ENCODE measurements at regions not wholly inside any gene's neighbourhood (a gene's known extent, or its start where the extent isn't known, plus 50 kb on each side); places are given as distances from the start of the nearest gene placed in this dataset.

DNA sequence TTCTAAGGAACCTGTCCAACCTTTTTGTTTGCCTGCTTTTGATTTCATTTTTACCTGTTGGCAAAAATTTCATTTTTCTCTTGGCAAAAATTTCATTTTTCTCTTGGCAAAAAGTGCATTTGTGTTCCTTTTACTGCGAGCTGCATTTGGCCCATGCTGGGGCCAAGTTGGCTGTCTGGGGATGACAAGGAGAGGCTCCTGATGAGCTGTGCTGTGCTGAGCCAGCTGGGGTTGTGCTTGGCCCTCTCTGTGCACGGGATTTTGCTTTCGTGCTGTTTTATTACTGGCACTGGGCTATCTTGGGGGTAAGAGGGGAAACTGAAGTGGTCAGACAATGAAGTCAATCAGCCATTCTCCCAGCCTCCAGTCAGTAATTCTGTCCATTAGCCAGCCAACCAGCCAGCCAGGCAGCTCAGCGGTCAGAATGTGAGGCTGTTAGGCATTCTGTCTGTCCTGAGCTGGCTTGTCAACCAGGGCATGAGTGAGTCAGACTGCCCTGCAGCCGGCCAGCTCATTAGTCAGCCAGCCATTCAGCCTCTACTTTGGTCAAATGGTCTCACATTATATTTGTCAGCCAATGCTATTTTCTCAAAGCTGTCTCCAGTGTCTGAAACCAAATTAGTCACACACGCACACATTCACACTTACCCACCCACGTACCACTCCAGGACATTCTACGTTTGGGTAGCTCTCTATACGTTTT, 56.9 kb upstream of the PRPS1 start:
- H3K36me3 Mint-ChIP-seq (ENCODE audit: low read depth), result peaks cover 4% of the 10 kb centered on the region
- peaks cover 6% of the 10 kb centered on the region for H3K4me1 Mint-ChIP-seq
- H3K27me3 Mint-ChIP-seq (ENCODE audit: low read depth), result no peaks in the 10 kb centered on the region
- DNase-seq (ENCODE audit: low read depth, low spot score), result no peak
- H3K4me3 Mint-ChIP-seq, result no peak overlapping the region
- no peak overlapping the region for H3K27ac Mint-ChIP-seq (ENCODE audit: unreplicated experiment)
- TF ChIP-seq, protein P1, sequence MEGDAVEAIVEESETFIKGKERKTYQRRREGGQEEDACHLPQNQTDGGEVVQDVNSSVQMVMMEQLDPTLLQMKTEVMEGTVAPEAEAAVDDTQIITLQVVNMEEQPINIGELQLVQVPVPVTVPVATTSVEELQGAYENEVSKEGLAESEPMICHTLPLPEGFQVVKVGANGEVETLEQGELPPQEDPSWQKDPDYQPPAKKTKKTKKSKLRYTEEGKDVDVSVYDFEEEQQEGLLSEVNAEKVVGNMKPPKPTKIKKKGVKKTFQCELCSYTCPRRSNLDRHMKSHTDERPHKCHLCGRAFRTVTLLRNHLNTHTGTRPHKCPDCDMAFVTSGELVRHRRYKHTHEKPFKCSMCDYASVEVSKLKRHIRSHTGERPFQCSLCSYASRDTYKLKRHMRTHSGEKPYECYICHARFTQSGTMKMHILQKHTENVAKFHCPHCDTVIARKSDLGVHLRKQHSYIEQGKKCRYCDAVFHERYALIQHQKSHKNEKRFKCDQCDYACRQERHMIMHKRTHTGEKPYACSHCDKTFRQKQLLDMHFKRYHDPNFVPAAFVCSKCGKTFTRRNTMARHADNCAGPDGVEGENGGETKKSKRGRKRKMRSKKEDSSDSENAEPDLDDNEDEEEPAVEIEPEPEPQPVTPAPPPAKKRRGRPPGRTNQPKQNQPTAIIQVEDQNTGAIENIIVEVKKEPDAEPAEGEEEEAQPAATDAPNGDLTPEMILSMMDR (conservative IDR thresholded peaks at IDR 0.05), result no peak
- peaks cover 7% of the 10 kb centered on the region for H3K9me3 Mint-ChIP-seq

GRCh38 chrX:107573016-107573415, 55.3 kb upstream of the PRPS1 start:
- TF ChIP-seq, protein P1 (conservative IDR thresholded peaks at IDR 0.05), result no peak
- Mint-ChIP-seq H3K36me3 (ENCODE audit: low read depth) (peaks cover 6% of the 10 kb centered on the region), H3K4me3 (no peak overlapping the region), H3K27ac (ENCODE audit: unreplicated experiment) (no peak overlapping the region), H3K4me1 (no peaks in the 10 kb centered on the region), H3K9me3 (peaks cover 7% of the 10 kb centered on the region), H3K27me3 (ENCODE audit: low read depth) (no peaks in the 10 kb centered on the region)
- DNase-seq (ENCODE audit: low read depth, low spot score), result no peak

DNA sequence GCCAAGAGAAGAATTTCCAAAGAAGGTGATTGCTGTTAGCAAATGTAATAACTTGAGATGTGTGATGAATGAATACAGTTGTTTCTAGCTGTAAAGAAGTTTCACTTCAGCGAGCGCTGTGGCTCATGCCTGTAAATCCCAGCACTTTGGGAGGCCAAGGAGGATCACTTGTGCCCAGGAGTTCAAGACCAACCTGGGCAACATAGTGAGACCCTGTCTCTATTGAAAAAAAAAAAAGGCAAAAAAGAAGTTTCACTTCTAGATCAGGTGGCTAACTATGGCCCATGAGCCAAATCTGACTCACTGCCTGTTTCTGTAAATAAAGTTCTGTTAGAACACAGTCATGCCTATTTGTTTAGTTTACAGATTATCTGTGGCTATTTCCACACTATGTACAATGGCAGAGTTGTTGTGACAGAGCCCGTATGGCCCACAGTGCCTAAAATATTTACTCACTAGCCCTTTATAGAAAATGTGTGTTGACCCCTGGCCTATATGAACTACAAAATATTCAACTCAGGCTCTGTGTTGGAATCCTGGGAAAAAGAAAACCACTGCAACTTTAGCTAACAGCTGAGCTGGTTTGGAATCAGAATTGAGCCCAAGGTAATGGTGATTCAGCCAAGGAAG, 54.1 kb upstream of the PRPS1 start:
- H3K4me1 Mint-ChIP-seq, result no peaks in the 10 kb centered on the region
- no peak for DNase-seq (ENCODE audit: low read depth, low spot score)
- H3K4me3 Mint-ChIP-seq, result no peak overlapping the region
- TF ChIP-seq, protein P1 (conservative IDR thresholded peaks at IDR 0.05), result no peak
- H3K27ac Mint-ChIP-seq (ENCODE audit: unreplicated experiment), result no peak overlapping the region
- peaks cover 6% of the 10 kb centered on the region for H3K36me3 Mint-ChIP-seq (ENCODE audit: low read depth)
- no peaks in the 10 kb centered on the region for H3K27me3 Mint-ChIP-seq (ENCODE audit: low read depth)
- H3K9me3 Mint-ChIP-seq, result peaks cover 7% of the 10 kb centered on the region

DNA sequence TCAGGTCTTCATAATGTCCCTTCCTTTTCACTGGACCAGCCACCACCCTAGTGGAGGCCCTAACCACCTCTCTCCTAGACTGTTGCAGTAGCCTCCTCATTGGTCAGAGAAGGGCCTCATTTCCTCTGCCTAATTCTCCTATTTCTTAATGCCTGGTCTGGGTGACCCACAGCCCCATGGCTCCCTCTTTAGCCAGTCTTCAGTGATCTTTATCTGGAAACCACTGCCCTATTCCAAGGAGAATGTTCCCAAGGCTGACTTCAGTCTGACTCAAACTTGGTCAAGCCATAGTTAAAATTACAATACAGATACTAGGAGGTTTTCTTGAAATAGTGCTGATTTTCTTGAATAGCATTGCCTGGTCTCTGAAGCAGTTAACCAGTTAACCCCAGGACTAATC, 53.6 kb upstream of the PRPS1 start:
- peaks cover 7% of the 10 kb centered on the region for H3K9me3 Mint-ChIP-seq
- no peak for DNase-seq (ENCODE audit: low read depth, low spot score)
- peaks cover 6% of the 10 kb centered on the region for H3K36me3 Mint-ChIP-seq (ENCODE audit: low read depth)
- H3K4me1 Mint-ChIP-seq, result no peaks in the 10 kb centered on the region
- H3K4me3 Mint-ChIP-seq, result no peak overlapping the region
- TF ChIP-seq, protein P1 (conservative IDR thresholded peaks at IDR 0.05), result no peak
- H3K27ac Mint-ChIP-seq (ENCODE audit: unreplicated experiment), result no peak overlapping the region
- no peaks in the 10 kb centered on the region for H3K27me3 Mint-ChIP-seq (ENCODE audit: low read depth)

DNA sequence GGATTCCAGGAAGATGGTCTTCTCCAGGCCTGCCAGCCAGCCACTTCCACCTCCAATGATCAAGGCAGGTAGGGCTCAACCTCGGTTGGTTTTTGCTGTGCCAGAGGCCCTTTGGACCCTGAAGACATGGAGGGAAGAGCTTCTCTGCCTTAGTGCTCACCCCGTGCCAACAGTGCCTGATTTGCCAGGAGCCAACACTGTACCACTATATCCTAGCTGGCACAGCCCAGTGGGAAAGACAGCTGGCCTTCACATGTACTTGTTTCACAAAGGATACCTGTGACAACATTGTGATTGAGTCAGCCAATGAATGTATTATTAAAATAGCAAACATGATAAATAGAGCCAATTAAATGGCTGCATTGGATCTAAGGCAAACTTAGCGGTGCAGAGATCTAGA, 51.9 kb upstream of the PRPS1 start:
- Mint-ChIP-seq H3K36me3 (ENCODE audit: low read depth) (peaks cover 6% of the 10 kb centered on the region), H3K27ac (ENCODE audit: unreplicated experiment) (no peak overlapping the region), H3K4me1 (no peaks in the 10 kb centered on the region), H3K9me3 (peaks cover 7% of the 10 kb centered on the region), H3K27me3 (ENCODE audit: low read depth) (no peaks in the 10 kb centered on the region), H3K4me3 (no peak overlapping the region)
- TF ChIP-seq, protein P1 (conservative IDR thresholded peaks at IDR 0.05), result no peak
- no peak for DNase-seq (ENCODE audit: low read depth, low spot score)

Data from neural crest cell (in vitro differentiated cells).